Osteoblast (primary cell): ENCODE measurements at regions not wholly inside any gene's neighbourhood (a gene's known extent, or its start where the extent isn't known, plus 50 kb on each side); places are given as distances from the start of the nearest gene placed in this dataset.

Experiments used
- DNase-seq: peaks from one replicate; pipeline ENCODE4 v3.0.0; 2011; ENCODE audit warnings: low spot score, mixed read lengths; ENCODE audit not compliant: insufficient read length; ENCODE audit errors: missing footprints
- H2AFZ ChIP-seq: 2 replicates; pipeline ENCODE4 v1.6.0; 2011; ENCODE audit warnings: mild to moderate bottlenecking, low read length
- H3K27ac ChIP-seq: 2 replicates; pipeline ENCODE4 v1.5.1; 2011; ENCODE audit warnings: mild to moderate bottlenecking, low read depth, low read length, moderate library complexity
- H3K27me3 ChIP-seq: 2 replicates; pipeline ENCODE4 v1.6.0; 2012; ENCODE audit warnings: mild to moderate bottlenecking, control low read depth, inconsistent platforms, low read length, moderate library complexity; ENCODE audit not compliant: insufficient read depth
- H3K36me3 ChIP-seq: 2 replicates; pipeline ENCODE4 v1.5.1; 2011; ENCODE audit warnings: mild to moderate bottlenecking, low read length, control low read depth, moderate library complexity; ENCODE audit not compliant: insufficient read depth
- H3K4me1 ChIP-seq: 2 replicates; pipeline ENCODE4 v1.5.1; 2011; ENCODE audit warnings: mild to moderate bottlenecking, low read length, control low read depth, moderate library complexity; ENCODE audit not compliant: insufficient read depth
- H3K4me2 ChIP-seq: 2 replicates; pipeline ENCODE4 v1.6.0; 2011; ENCODE audit warnings: mild to moderate bottlenecking, low read length; ENCODE audit not compliant: insufficient read depth
- H3K4me3 ChIP-seq: fragments of 200-600 bp; sonication (generic); 3 replicates; pipeline ENCODE4 v1.5.1; 2012; ENCODE audit warnings: mild to moderate bottlenecking, low read length, inconsistent platforms; ENCODE audit not compliant: insufficient read depth
- H3K79me2 ChIP-seq: 2 replicates; pipeline ENCODE4 v1.6.0; 2012; ENCODE audit warnings: mild to moderate bottlenecking, low read length, control low read depth, inconsistent platforms; ENCODE audit not compliant: insufficient read depth
- H3K9me3 ChIP-seq: 2 replicates; pipeline ENCODE4 v1.5.1; 2011; ENCODE audit warnings: low read depth, low read length, control low read depth
- H4K20me1 ChIP-seq: 2 replicates; pipeline ENCODE4 v1.6.0; 2012; ENCODE audit warnings: mild to moderate bottlenecking, low read length, control low read depth; ENCODE audit not compliant: insufficient read depth
- CTCF ChIP-seq: IDR thresholded peaks from 2 replicates; pipeline ENCODE4 v1.5.1; 2011; ENCODE audit warnings: mild to moderate bottlenecking, low read depth, low read length, moderate library complexity; ENCODE audit errors: extremely low read depth

- Histone ChIP-seq H3K79me2 (no peaks in the 10 kb centered on the region), H3K4me2 (no peak overlapping the region), H4K20me1 (no peaks in the 10 kb centered on the region), H3K36me3 (no peaks in the 10 kb centered on the region), H3K4me1 (no peaks in the 10 kb centered on the region), H2AFZ (no peak overlapping the region), H3K9me3 (peaks cover 3% of the 10 kb centered on the region), H3K27ac (no peak overlapping the region), H3K4me3 (no peak overlapping the region), H3K27me3 (no peaks in the 10 kb centered on the region)
- TF ChIP-seq CTCF: no peak
- DNase-seq: no peak
Measured at GRCh38 chr3:166114448-166114847, 277.2 kb upstream of the BCHE start.

GRCh38 chr3:166111562-166111961 lies 274.3 kb upstream of the BCHE start:
- no peaks in the 10 kb centered on the region for H3K36me3 ChIP-seq
- H3K27ac ChIP-seq: no peak overlapping the region
- no peaks in the 10 kb centered on the region for H3K27me3 ChIP-seq
- H3K9me3 ChIP-seq: no peaks in the 10 kb centered on the region
- no peak overlapping the region for H2AFZ ChIP-seq
- no peaks in the 10 kb centered on the region for H3K4me1 ChIP-seq
- H3K79me2 ChIP-seq: no peaks in the 10 kb centered on the region
- H3K4me3 ChIP-seq: no peak overlapping the region
- H3K4me2 ChIP-seq: no peak overlapping the region
- no peaks in the 10 kb centered on the region for H4K20me1 ChIP-seq
- TF ChIP-seq CTCF: no peak
- DNase-seq: no peak

- TF ChIP-seq CTCF: no peak
- Histone ChIP-seq H3K9me3 (no peaks in the 10 kb centered on the region), H4K20me1 (no peaks in the 10 kb centered on the region), H3K36me3 (no peaks in the 10 kb centered on the region), H3K4me2 (no peak overlapping the region), H3K4me3 (no peak overlapping the region), H3K27me3 (no peaks in the 10 kb centered on the region), H2AFZ (no peak overlapping the region), H3K27ac (no peak overlapping the region), H3K79me2 (no peaks in the 10 kb centered on the region), H3K4me1 (no peaks in the 10 kb centered on the region)
- no peak for DNase-seq
Measured at GRCh38 chr3:166110102-166110501, 272.9 kb upstream of the BCHE start.

GRCh38 chr3:166104938-166105337 lies 267.7 kb upstream of the BCHE start:
- Histone ChIP-seq H3K79me2 (no peaks in the 10 kb centered on the region), H3K4me2 (no peak overlapping the region), H2AFZ (no peak overlapping the region), H3K27me3 (no peaks in the 10 kb centered on the region), H3K4me1 (no peaks in the 10 kb centered on the region), H3K4me3 (no peak overlapping the region), H3K9me3 (no peaks in the 10 kb centered on the region), H3K27ac (no peak overlapping the region), H4K20me1 (no peaks in the 10 kb centered on the region), H3K36me3 (no peaks in the 10 kb centered on the region)
- DNase-seq: no peak
- TF ChIP-seq CTCF: no peak
